ENCODE measurements at regions not wholly inside any gene's neighbourhood (a gene's known extent, or its start where the extent isn't known, plus 50 kb on each side); places are given as distances from the start of the nearest gene placed in this dataset.

DNA sequence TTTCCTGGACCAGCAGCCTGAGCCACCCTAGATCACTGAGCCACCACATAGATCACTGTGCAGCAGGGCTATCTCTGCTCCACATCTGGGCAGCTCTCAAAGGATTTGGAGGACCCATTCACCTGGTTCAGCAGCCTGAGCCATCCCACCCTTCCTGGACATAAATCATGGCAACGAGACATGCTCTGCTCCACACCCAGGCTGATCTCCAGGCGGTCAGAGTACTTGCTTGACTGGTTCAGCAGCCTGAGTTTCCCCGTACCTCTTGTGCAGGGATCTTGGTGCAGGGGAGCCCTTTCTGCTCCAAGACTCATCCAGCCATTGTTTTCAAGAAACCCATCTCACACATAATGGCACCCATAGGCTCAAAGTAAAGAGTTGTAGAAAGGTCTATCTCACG, 195.3 kb downstream of the LIG4 start:
- TF ChIP-seq CTCF (conservative IDR thresholded peaks at IDR 0.05 in 1 of 2, IDR thresholded peaks at IDR 0.05 in 1 of 2; ENCODE audit: extremely low read depth in 1 of 2, insufficient read depth in 1 of 2, low read depth in 1 of 2, low read length in 2 of 2) (no peak), EZH2 (IDR thresholded peaks at IDR 0.05; ENCODE audit: borderline replicate concordance, low read length) (no peak)
